ENCODE measurements at regions not wholly inside any gene's neighbourhood (a gene's known extent, or its start where the extent isn't known, plus 50 kb on each side); places are given as distances from the start of the nearest gene placed in this dataset.
"Not testable (repeated sequence)": the region's sequence is repeated elsewhere in the genome, so short reads cannot be mapped to it uniquely, and the experiment has no call there.

DNA sequence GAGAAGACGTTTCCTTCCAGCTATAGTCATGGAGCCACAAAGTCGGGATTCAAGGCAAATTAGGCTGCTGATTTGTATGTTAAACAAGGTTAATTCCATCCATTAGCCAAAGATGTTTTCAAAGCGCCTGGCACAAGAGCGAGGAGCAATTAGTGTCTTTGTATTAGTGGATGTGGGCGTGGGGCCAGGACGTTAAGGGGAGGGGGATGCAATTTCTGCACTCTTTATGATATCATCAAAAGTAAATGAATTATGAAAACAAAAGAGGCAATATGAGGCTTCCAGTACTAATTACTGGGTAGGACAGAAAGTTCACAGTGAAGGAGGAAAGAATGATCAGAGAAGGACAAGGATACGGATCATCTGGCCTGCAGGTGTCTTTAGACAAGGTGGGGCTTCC, 230.9 kb upstream of the MSX2 start:
- no peaks in the 10 kb centered on the region for H3K4me1 ChIP-seq (ENCODE audit: insufficient read depth)
- H3K36me3 ChIP-seq: no peaks in the 10 kb centered on the region
- 23 to 39% (median 27%) methylated on average over 7 of the region's 7 CpGs for WGBS, 3 donors
- DNase-seq: no peak
- H3K27ac ChIP-seq: no peak overlapping the region
- H3K9me3 ChIP-seq: no peaks in the 10 kb centered on the region
- no peak for TF ChIP-seq EP300 (IDR thresholded peaks at IDR 0.05)
- no peak for TF ChIP-seq CTCF (IDR thresholded peaks at IDR 0.05)
- no peak for TF ChIP-seq POLR2A (IDR thresholded peaks at IDR 0.05)
- no peaks in the 10 kb centered on the region for H3K27me3 ChIP-seq
- H3K4me3 ChIP-seq: no peak overlapping the region
- intact Hi-C loops (cut with DNase I): no loop called here

DNA sequence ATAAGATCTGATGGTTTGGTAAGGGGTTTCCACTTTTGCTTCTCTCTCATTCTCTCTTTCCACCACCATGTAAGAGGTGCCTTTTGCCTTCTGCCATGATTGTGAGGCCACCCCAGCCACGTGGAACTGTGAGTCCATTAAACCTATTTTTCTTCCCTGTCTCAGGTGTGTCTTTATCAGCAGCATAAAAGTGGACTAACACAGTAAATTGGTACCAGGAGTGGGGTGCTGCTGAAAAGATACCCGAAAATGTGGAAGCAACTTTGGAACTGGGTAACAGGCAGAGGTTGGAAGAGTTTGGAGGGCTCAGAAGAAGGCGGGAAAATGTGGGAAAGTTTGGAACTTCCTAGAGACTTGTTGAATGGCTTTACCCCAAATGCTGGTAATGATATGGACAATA, 226.4 kb upstream of the MSX2 start:
- H3K27me3 ChIP-seq; H3K4me1 ChIP-seq (ENCODE audit: insufficient read depth); H3K4me3 ChIP-seq; H3K27ac ChIP-seq; intact Hi-C loops (cut with DNase I); H3K9me3 ChIP-seq; DNase-seq; H3K36me3 ChIP-seq: not testable (repeated sequence)
- 73 to 79% (median 74%) methylated on average over 3 of the region's 3 CpGs for WGBS, 3 donors

DNA sequence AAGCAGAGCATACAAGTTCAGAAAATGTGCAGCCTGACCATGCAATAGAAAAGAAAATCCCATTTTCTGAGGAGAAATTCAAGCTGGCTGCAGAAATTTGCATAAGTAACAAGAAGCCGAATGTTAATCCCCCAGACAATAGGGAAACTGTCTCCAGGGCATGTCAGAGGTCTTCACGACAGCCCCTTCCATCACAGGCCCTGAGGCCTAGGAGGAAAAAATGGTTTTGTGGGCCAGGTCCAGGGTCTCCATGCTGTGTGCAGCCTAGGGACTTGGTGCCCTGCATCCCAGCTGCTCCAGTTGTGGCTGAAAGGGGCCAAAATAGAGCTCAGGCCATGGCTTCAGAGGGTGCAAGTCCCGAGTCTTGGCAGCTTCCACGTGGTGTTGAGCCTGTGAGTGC, 225.8 kb upstream of the MSX2 start:
- DNase-seq; H3K4me1 ChIP-seq (ENCODE audit: insufficient read depth); H3K9me3 ChIP-seq; H3K27ac ChIP-seq; intact Hi-C loops (cut with DNase I); H3K27me3 ChIP-seq; H3K4me3 ChIP-seq; H3K36me3 ChIP-seq: not testable (repeated sequence)
- 59 to 84% (median 77%) methylated on average over 4 of the region's 4 CpGs for WGBS, 3 donors

GRCh38 chr5:174500636-174501035, 223.7 kb upstream of the MSX2 start:
- 31 to 60% (median 37%) methylated on average over 5 of the region's 5 CpGs for WGBS, 3 donors

GRCh38 chr5:174501461-174502069, 222.8 kb upstream of the MSX2 start:
- H3K27ac ChIP-seq: no peak overlapping the region
- H3K4me3 ChIP-seq: no peak overlapping the region
- H3K9me3 ChIP-seq: no peaks in the 10 kb centered on the region
- no peaks in the 10 kb centered on the region for H3K4me1 ChIP-seq (ENCODE audit: insufficient read depth)
- TF ChIP-seq EP300 (IDR thresholded peaks at IDR 0.05) (no peak), CTCF (IDR thresholded peaks at IDR 0.05) (no peak), POLR2A (IDR thresholded peaks at IDR 0.05) (no peak)
- WGBS, 3 donors: 39 to 47% (median 46%) methylated on average over 6 of the region's 6 CpGs
- DNase-seq: no peak
- no peaks in the 10 kb centered on the region for H3K36me3 ChIP-seq
- intact Hi-C loops (cut with DNase I): no loop called here
- H3K27me3 ChIP-seq: no peaks in the 10 kb centered on the region

More at GRCh38 chr5:174500636-174501035, 223.7 kb upstream of the MSX2 start:
- Histone ChIP-seq H3K27ac (no peak overlapping the region), H3K4me1 (ENCODE audit: insufficient read depth) (no peaks in the 10 kb centered on the region), H3K9me3 (no peaks in the 10 kb centered on the region), H3K36me3 (no peaks in the 10 kb centered on the region), H3K27me3 (no peaks in the 10 kb centered on the region), H3K4me3 (no peak overlapping the region)
- no peak for TF ChIP-seq POLR2A (IDR thresholded peaks at IDR 0.05)
- no peak for TF ChIP-seq EP300 (IDR thresholded peaks at IDR 0.05)
- TF ChIP-seq CTCF (IDR thresholded peaks at IDR 0.05): no peak
- DNase-seq: no peak
- intact Hi-C loops (cut with DNase I): no loop called here

- Histone ChIP-seq H3K9me3 (no peaks in the 10 kb centered on the region), H3K36me3 (no peaks in the 10 kb centered on the region), H3K4me1 (ENCODE audit: insufficient read depth) (no peaks in the 10 kb centered on the region), H3K4me3 (no peak overlapping the region), H3K27ac (no peak overlapping the region), H3K27me3 (no peaks in the 10 kb centered on the region)
- no peak for DNase-seq
- no peak for TF ChIP-seq POLR2A (IDR thresholded peaks at IDR 0.05)
- no peak for TF ChIP-seq CTCF (IDR thresholded peaks at IDR 0.05)
- no peak for TF ChIP-seq EP300 (IDR thresholded peaks at IDR 0.05)
- intact Hi-C loops (cut with DNase I): no loop called here
These were observed 221.3 kb upstream of the MSX2 start for GRCh38 chr5:174503086-174503460.
